GM18511 (cell line): ENCODE measurements at regions not wholly inside any gene's neighbourhood (a gene's known extent, or its start where the extent isn't known, plus 50 kb on each side); places are given as distances from the start of the nearest gene placed in this dataset.

Experiments
- ATAC-seq: cut with Tn5 transposase; IDR thresholded peaks from one replicate; pipeline ENCODE4 v1.9.1; 2021; ENCODE audit warnings: mild to moderate bottlenecking, moderate library complexity; ENCODE audit not compliant: unreplicated experiment

- no peak for ATAC-seq
Observed at GRCh38 chr14:104339361-104339760, 201.0 kb downstream of the KIF26A start.

DNA sequence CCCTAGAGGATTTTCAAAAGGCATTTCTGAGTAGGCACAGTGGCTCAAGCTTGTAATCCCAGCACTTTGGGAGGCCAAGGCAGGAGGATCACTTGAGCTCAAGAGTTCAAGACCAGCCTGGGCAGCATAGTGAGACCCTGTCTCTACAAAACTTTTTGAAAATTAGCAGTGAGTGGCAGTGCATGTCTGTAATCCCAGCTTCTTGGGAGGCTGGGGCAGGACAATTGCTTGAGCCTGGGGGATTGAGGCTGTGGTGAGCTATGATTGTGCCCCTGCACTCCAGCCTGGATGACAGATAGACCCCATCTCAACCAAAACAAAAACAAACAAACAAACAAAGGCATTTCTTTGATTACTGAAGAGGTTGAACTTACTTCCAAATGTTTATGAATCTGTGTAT is 201.4 kb downstream of the KIF26A start:
- ATAC-seq = no peak

- ATAC-seq = no peak
Observed at GRCh38 chr14:104341532-104342434, 203.4 kb downstream of the KIF26A start.

DNA sequence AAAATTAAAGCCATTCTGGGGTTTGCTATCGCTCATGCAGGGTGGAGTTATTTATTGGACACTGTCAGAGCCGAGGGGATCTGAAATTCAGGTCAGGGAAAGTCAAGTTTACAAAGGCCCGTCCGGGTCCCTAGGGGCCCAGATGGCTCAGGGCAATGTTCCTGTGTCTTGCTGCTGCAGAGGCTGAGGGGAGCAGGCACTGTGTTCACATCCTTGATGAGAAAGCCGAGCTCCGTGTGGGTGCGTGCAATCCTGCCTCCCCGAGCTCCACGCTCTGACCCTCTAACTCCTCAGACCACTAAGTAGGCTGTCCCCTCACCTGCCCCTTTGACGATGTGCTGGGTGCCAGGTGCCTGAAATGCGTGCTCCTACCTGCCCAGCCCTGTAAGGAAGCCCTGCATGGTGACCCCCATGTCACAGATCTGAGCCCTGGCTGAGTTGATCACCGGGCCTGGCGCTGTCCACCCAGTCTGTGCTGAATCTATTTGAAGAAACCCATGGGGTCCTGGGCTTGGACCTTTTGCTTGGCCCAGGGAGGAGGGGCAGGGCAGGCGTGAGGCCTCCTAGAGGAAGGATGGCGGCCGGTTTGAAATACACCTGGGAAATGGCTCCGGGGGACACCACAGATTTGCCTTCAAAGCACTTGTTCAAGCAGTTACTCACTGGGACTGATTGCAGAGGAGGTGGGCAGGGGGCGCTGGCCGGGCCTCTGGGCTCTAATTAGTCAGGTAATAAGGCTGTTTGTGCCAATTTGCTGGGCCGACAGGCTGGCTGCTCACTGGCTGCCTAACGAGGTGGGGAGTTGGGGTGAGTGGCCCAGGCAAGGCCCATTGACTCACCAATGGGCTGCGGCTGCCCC is 204.3 kb downstream of the KIF26A start:
- no peak for ATAC-seq

- ATAC-seq = no peak
Observed at GRCh38 chr14:104343294-104343625, 204.9 kb downstream of the KIF26A start.

DNA sequence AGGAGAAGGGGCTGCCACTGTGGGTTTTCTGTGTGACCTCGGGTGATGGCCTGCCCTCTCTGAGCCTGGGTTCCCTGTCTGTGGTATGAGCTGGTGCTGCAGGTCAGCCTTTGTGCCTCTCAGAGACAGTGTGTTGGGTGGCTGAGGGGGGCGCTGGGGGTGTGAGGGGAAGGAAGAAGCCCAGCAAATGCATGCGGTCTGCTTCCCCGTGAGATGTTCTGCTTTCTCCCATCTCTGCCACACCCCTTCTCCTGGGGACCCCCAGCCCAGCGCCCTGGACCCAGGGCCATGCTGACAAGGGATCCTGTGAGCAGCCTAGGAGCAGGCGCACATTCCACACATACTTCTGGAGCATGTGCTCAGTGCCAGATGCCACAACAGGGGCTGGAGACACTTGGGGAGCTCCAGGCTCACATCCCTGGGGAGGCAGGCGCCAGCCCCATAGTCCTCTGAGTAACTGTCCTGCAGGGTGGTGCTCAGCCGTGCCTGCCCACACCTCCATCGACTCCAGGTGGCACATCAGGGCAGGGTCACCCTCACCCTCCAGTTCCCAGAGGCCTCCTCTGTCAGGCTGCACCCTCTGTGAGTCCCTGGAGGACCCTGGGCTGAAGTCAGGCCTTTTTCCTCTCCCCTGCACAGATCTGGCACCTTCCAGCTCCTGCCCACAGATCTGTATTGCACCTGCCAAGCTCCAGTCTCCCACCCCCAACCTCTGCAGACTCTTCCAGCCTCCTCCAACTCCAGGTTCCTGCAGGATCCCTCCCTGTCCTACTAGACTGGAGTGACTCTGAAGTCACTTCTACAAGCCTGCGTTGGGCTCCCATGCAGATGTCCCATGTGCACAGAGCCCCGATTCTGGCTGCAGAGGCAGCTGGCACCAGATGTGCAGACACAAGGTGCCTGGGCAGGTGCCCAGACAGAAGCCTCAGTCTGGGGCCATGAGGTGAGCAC is 205.6 kb downstream of the KIF26A start:
- no peak for ATAC-seq

DNA sequence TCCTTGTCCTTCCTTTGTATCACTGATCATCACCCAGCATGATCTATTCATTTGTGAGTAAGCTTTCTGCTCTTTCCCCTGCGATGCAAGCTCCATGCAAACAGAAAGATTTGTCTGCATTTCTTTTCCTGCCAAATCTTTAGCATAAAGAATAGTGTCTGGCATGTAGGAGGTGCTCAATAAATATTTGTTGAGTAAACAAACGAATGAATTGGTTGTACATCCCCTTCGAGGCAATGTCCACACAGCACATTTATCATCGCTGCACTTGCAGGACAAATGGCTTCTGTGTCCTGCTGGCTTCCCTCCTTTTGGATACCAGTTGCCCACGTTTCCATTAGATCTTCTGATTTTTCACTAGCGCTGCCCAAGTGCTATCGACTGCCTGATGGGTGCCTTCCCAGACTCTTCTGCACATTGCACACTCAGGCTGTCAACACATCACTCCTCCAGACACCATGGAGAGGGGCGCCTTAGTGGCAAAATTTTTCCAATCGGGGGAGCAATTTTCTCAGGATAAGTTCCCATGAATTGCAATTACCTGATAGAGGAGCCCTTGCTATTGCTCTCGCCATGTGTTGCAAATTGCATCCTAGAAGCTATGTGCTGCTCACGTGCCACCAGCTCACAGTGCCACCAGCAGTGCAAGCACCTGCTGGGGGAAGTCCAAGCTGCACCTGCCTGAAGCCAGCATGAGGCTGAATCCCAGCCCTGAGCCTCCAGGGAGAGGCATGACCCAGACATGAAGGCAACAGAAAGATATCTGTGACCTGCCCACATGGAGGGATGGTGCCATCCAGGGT is 206.6 kb downstream of the KIF26A start:
- ATAC-seq = no peak

DNA sequence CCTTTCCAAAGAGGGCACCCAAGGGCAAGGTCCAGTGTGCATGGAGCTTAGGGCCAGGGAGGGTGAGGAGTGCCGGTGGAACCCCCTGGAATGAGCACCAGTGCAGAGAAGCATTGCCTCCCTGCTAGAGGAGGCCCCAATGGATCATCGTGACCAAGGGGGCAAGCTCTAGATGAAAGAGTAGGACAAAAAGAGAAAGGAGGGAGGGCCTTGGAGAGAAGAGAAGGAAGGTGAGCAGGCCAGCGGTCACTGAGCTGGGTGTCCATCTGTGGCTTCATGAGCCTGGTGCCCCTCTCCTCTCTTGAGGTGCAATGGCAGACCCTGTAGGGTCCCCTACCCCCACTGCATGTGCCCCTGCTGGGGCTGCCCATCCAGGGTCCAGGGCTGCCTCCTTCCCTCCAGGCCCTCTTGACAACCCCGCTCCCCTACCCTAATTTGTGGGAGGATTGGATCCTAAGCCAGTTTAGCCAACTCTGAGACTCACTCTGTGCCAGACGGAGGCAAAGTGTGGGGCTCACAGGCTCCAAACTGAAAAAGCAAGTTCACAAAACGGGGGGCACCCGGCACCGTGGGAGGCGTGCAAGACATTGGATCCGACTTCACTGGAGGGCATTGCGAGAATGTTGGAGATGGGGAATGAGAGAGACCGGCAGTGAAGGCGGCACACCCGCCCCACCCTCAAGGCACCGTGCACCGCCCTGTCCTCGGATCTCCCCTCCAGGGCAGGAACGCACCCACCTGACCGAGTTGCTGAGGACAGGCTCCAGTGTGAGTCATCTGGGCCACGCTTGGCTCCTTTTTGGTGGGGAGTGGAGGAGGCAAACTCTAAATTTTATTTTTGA is 207.5 kb downstream of the KIF26A start:
- ATAC-seq = no peak

DNA sequence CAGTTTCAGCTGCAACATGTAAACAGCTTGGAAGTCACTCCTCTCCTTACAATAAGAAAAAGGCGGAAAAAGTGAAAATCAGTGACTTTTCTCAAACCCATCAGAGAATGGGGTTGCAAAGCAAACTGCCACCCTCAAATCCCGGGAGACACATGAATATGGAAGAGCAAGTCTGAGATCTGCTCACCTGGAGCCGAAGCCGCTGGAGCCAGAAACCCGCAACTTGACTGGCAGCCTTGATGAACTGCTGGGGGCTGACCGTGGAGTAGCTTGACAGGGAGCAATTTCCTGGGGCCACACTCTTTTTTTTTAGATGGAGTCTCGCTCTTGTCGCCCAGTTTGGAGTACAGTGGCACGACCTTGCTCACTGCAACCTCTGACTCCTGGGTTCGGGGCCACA is 208.2 kb downstream of the KIF26A start:
- ATAC-seq = no peak

GRCh38 chr14:104348741-104349140 is 210.4 kb downstream of the KIF26A start:
- no peak for ATAC-seq

DNA sequence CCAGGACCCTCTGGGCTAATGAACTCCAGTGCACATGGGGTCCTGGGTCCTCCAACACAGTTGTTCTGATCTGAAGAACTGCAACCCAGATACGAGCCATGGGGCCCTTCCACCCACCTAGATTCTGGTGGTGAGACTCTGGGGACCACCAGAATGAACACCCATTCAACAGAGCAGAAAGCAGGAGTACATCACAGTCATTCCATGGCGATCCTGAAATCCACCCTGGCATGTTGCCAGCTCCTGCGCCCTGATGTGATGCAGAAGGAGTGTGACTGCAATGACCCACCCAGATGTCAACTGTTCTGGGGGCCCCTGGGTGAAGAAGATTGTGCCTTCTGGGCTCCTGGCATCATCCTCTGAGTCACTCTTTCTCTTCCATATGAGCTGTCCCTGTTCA is 211.6 kb downstream of the KIF26A start:
- ATAC-seq = no peak

- ATAC-seq = no peak
Observed at GRCh38 chr14:104350463-104351185, 212.2 kb downstream of the KIF26A start.

GRCh38 chr14:104351849-104352492 is 213.6 kb downstream of the KIF26A start:
- ATAC-seq = no peak

GRCh38 chr14:104352493-104353220 is 214.3 kb downstream of the KIF26A start:
- ATAC-seq = no peak

GRCh38 chr14:104353221-104353920 is 215.0 kb downstream of the KIF26A start:
- no peak for ATAC-seq

DNA sequence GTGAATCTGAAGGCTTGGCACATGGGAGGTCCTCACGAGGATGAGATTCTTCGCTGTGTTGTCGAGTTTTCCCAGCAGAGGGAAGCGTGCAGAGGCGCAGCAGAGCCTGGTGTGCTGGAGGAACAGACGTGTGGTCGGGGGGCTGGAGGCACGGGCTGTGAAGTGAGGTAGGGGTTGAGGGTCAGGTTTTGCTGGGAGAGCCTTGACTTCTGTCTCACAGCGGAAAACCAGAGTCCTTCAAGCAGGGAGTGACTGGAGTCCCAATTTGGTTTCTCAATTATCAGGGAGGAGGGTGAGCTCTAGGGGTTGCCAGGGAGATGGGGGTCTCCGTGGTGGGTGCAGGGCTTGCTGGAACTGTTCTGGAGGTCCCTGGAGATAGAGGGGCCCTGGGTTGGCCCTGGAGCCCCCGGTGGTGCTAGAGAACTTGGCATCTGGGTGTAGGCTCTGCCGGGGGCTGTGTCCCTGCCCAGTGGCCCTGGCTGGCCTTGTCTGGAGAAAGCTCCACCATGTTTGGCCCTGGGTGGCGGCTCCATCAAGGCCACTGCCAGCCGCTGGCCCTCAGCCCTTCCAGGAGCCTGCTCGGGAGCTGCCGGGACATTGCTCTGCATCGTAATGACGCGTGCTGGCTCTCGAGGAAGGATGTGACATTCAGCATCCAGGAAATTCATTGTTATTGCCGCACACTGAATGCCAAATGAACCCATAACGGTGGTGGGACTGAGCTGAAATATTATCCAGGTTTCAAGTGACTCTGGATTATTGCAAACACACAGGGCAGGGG is 215.7 kb downstream of the KIF26A start:
- ATAC-seq = no peak
